Skeletal muscle cell (primary cell): ENCODE measurements at regions not wholly inside any gene's neighbourhood (a gene's known extent, or its start where the extent isn't known, plus 50 kb on each side); places are given as distances from the start of the nearest gene placed in this dataset.
"Not testable (repeated sequence)": the region's sequence is repeated elsewhere in the genome, so short reads cannot be mapped to it uniquely, and the experiment has no call there.

Experiments used
- DNase-seq: peaks from one replicate; pipeline ENCODE4 v3.0.0-alpha.2; 2010; ENCODE audit warnings: low read depth
- H3K4me3 ChIP-seq: 2 replicates; pipeline ENCODE4 v1.5.1; 2011; ENCODE audit warnings: low read depth, mild to moderate bottlenecking, control low read depth, low read length, moderate library complexity

GRCh38 chr13:98075048-98075447 is 67.8 kb upstream of the FARP1 start:
- no peak overlapping the region for H3K4me3 ChIP-seq
- no peak for DNase-seq

- not testable (repeated sequence) for DNase-seq, H3K4me3 ChIP-seq
Measured at GRCh38 chr13:98076309-98076708, 66.6 kb upstream of the FARP1 start.

- H3K4me3 ChIP-seq, result no peak overlapping the region
- no peak for DNase-seq
Measured at GRCh38 chr13:98080280-98080679, 62.6 kb upstream of the FARP1 start.

- no peak overlapping the region for H3K4me3 ChIP-seq
Measured at GRCh38 chr13:98083507-98083906, 59.4 kb upstream of the FARP1 start.

GRCh38 chr13:98083936-98084335 is 59.0 kb upstream of the FARP1 start:
- no peak overlapping the region for H3K4me3 ChIP-seq
- no peak for DNase-seq

More at GRCh38 chr13:98083507-98083906, 59.4 kb upstream of the FARP1 start:
- DNase-seq, result peak; percentile 88

- DNase-seq, result peak; percentile 20
- no peak overlapping the region for H3K4me3 ChIP-seq
Measured at GRCh38 chr13:98089246-98089645, 53.6 kb upstream of the FARP1 start.

GRCh38 chr13:98092888-98093287 is 50.0 kb upstream of the FARP1 start:
- no peak for DNase-seq
- H3K4me3 ChIP-seq, result no peak overlapping the region
